GM19468 (cell line): ENCODE measurements at regions not wholly inside any gene's neighbourhood (a gene's known extent, or its start where the extent isn't known, plus 50 kb on each side); places are given as distances from the start of the nearest gene placed in this dataset.

Experiments
- ATAC-seq: cut with Tn5 transposase; IDR thresholded peaks from one replicate; pipeline ENCODE4 v1.9.1; 2021; ENCODE audit warnings: mild to moderate bottlenecking, moderate library complexity, moderate number of reproducible peaks; ENCODE audit not compliant: unreplicated experiment; ENCODE audit errors: extremely low read depth

- ATAC-seq, result no peak
These were observed 418.9 kb downstream of the C4orf33 start for GRCh38 chr4:129514852-129515251.

DNA sequence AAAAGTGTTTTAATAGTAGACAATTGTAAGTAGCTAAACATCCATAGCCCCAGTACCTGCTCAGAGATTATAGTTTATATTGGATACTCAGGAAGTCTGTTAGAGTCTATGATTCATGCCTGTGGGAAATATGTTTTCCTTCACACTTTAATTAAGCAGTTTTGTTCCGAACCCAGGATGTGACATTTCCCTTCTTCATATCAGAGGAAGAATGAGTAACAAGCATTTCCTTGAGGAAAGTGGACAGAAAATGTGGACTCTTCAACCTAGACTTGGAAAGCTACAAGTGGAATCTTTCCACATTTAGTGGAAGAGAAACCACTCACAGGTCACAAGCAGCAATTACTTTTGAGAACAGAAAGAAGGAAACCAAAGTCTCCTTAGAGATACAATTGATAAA, 419.4 kb downstream of the C4orf33 start:
- ATAC-seq, result no peak

DNA sequence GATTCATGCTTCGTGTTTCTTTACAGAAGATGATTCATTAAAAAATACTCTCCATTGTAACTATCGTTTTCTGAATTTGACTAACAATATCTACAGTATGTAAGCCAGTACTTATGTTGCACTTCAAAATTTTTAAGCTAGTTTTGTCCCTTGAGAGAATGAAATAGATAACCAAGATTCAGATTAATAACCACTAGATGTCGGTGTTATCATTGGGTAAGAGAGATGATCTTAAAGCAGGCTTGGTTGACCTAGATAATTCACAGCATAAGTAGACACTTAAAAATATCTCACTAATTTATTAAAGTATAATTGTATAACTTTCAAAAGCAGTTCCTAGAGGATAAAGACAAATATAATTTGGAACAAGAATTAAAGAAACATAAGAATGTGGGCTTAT, 430.9 kb downstream of the C4orf33 start:
- ATAC-seq, result no peak

DNA sequence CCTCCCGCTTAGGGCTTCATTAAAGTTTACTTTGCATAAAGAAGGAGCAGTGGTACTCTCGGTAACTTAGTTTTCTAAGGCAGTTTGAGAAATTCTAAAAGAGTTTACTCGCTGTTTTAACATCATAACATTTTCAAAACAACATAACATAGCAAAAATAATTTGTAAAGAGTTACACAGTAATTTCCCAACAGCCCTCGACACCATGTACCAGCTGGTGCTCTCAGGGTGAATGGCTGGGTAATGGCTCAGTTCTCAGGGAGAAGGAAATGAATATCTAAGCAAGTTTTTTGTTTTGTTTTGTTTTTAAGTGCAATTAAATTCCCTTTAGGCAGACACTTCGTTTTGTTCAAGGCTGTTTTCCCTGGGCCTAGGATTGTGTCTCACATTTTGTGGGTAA, 435.3 kb downstream of the C4orf33 start:
- no peak for ATAC-seq

DNA sequence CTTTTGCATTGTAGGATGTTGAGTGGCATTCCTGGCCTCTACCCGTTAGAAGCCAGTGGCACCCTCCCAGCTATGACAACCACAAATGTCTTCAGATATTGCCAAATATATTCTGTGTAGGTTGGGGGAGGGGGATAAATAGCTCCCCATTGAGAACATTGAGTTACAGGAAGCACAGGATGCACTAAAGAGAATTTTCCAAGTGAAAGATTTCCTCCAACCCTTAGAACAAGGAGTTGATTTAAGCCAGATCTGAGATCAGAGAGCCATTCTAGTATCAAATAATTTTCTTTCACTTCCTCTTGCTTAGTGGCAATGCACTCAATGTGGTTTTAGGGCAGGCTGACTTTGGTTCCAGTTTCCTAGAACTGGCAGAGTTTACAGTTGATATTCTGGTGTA, 436.6 kb downstream of the C4orf33 start:
- peak; percentile 76 for ATAC-seq

DNA sequence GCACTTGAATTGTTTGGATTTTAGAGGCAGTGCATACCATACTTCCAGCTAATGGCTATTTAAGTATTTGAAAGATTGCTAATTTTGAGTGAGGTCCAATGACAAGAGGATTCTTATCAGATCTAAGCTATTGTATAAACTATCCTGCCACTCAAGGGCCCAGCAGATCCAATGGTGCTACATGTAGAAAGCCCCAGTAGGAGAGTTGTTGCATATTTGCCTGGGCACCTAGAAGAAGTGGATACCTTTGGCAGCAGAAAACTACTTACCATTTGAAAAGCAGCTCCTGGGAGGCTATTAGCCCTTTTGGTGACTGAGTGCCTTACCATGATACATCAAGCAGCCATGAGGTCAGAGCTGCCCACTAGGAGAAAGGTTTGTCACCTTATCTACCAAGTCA, 447.3 kb downstream of the C4orf33 start:
- ATAC-seq, result no peak

DNA sequence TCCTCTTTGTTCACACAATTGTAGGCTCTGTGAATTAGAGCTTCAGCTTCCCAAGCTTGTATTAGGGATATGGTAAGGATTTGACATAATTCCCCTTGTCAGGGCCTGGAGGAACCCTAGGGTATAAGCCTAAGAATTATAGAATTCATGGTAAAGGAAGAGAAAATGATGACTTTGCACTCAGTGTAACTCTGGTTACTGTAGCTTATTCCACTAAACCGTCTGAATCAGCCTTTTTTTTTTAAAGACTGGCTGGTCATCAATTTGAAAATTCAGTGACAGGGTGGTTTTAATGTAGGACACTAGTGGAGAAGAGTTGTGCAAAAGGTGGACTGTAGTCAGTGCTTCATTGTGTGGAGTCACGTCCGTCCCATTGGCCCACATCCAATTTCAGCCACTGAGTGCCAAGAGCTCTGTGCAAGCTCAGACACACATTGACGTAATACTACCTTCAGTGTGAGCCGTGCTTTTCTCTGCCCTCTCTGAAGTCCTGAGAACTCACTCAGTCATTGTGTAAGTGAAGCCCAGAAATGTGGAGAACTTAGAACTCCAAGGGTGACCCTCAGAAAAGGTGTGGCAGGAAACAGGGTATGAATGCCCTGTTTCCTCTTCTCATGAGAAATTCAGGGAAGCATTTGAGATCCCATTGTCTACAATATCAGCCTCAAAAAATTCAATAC, 449.8 kb downstream of the C4orf33 start:
- no peak for ATAC-seq

GRCh38 chr4:129546531-129546930, 450.6 kb downstream of the C4orf33 start:
- ATAC-seq, result no peak

GRCh38 chr4:129550281-129550785, 454.4 kb downstream of the C4orf33 start:
- no peak for ATAC-seq

GRCh38 chr4:129561280-129561679, 465.3 kb downstream of the C4orf33 start:
- no peak for ATAC-seq

DNA sequence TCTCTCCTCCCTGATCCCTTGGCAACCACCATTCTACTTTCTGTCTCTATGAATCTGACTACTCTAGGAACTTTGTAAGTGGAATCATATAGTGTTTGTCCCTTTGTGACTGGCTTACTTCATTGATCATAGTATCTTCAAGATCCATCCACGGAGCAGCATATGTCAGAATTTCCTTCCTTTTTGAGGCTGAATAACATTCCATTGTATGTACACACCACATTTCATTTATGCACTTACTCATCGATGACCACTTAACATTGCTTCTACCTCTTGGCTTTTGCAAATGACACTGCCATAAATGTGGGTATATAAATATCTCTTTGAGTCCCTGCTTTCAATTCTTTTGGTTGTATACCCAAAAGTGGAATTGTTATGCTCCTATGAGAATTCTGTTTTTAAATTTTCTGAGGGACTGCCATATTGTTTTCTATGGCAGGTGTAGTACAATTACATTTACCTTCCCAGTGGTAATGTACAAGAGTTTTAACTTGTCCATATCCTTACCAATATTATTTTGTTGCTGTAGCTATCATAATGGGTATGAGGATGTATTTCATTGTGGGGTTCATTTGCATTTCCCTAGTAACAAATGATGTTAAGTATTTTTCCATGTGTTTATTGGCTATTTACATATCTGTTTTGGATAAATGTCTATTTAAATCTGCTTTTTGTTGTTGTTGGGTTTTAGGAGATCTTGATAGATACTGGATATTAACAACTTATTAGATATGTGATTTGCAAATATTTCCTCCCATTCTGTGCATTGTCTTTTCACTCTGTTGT, 466.1 kb downstream of the C4orf33 start:
- no peak for ATAC-seq

- no peak for ATAC-seq
These were observed 469.3 kb downstream of the C4orf33 start for GRCh38 chr4:129565214-129565613.

- no peak for ATAC-seq
These were observed 474.4 kb downstream of the C4orf33 start for GRCh38 chr4:129570326-129570725.

GRCh38 chr4:129578336-129578735, 482.4 kb downstream of the C4orf33 start:
- no peak for ATAC-seq

DNA sequence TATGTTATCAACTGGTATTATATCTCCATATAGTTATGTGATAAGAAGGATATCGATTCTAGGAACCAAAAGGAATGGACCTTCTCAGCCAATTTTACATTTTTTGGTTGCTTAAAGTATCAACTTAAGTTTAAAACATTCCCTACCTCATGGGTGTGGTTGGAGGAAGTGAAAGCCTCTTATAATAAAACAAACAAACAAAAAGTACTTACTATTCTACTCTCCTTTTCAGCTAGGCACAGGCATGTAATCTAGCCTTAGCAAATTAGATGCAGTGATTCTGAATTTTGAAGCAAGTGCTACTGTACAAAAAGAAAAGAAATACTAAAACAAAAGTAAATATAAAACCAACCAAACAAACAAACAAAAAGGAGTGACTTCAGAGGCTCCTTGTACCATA, 485.4 kb downstream of the C4orf33 start:
- no peak for ATAC-seq

- ATAC-seq, result no peak
These were observed 487.9 kb downstream of the C4orf33 start for GRCh38 chr4:129583868-129584267.

DNA sequence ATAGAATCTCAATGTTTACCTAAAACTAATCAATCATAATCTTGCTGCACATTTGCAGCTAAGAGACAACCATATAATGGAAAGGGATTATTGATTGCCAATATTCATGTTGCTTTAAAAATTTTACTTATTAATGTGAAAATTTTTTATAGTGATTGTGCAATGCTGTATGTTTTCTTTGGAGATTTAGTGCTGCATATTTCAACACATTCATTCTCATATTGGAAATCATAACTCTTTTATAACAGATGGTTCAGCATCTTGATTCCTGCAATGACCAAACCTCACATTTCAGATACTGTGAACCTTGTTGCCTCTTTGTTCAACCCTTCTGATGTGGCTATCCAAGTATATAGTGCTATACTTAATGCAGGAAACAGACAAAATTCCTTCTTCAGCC, 502.6 kb downstream of the C4orf33 start:
- ATAC-seq, result no peak

DNA sequence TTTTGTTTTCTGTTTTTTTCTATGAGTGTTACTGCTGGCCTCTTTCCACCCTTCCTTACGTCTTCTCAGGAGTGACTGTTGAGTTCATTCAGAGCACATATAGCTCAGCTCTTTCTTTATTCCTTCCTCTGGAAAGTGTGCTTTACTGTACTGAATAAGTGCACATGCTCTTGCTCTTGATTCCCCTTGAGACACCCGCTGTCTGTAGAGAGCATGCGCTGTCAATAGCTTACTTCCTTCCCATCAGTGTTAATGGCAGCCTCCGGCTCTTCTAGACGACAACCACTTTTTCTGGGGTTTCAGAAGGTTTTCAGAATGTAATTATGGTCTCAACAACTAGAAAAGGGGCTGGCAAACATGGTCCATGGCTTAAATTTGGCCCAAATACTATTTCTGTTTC, 504.9 kb downstream of the C4orf33 start:
- no peak for ATAC-seq

- no peak for ATAC-seq
These were observed 506.5 kb downstream of the C4orf33 start for GRCh38 chr4:129602447-129602846.

DNA sequence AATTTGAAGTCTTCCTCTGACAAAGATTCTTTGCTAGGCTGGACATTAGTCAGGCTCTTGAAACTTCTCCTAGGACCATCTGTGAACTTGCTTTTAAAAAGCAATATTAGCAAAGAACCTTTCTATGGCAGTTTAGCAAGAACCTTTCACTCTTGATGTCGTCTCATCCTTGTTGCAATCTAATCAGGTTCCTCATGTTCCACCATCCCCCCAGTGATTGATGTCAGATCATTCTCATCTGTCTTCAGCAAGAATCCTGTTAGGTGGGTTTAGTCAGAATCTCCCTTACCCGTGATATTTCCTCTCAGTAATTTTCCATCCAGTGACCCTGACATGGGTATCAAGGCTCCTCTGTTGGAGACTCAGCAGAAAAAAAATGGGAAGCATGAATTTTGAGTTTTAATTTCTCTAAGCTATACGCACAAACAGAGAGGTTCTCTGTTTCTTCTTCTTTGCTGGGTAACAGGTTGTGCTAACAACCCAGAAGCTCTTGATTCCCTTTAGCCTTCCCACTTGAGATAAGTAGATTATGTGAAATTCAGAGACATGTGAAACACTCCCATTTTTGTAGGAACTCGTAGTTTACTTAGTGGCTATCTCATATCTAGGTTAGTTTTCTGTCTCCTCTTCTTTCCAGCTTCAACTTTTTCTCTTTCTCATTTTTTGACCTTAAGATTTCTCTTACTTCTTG, 507.4 kb downstream of the C4orf33 start:
- ATAC-seq, result no peak

DNA sequence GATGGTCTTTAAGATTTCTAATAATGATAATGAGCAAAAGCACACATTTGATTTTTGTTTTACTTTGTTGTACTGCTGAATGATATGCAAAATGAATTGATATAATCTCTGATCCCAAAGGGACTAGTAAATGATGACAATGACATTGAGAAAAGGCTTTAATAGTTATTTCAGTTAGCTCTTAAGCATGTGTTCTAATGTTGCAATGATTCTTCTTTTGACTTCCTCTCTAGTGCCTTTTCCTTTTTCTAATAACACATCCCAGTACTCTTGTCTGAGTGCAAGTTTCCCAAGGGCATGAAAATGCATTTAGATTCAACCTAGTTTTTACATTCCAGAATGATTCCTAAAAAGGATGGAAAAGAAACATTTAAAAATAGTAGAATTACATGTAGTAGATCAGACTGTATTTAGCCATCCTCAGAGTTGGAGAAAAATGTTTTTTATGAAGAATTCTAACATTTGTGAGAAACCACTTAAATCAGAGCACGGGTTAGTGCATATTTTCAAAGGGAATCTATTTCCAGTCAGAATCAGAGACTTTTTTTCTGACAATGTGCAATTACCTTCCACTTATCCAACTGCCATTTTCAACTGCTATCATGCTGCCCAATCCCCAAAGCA, 508.8 kb downstream of the C4orf33 start:
- ATAC-seq, result no peak
